ENCODE measurements at regions not wholly inside any gene's neighbourhood (a gene's known extent, or its start where the extent isn't known, plus 50 kb on each side); places are given as distances from the start of the nearest gene placed in this dataset.

GRCh38 chr12:123094349-123095077 is 56.4 kb downstream of the PITPNM2 start (continued):
- TF ChIP-seq ARID5B (CRISPR knock-in tag; IDR thresholded peaks at IDR 0.05): peak; percentile 88
- TF ChIP-seq ZBTB3 (CRISPR knock-in tag; IDR thresholded peaks at IDR 0.05; ENCODE audit: borderline replicate concordance, low read depth): no peak
- TF ChIP-seq TFE3 (CRISPR knock-in tag; IDR thresholded peaks at IDR 0.05): no peak
- TF ChIP-seq NFE2 (CRISPR knock-in tag; IDR thresholded peaks at IDR 0.05): no peak
- no peak for TF ChIP-seq ZNF672 (CRISPR knock-in tag; IDR thresholded peaks at IDR 0.05)
- no peak for TF ChIP-seq WIZ (CRISPR knock-in tag; IDR thresholded peaks at IDR 0.05)
- peak; percentile 39; the same call in 1 of the 2 replicates for TF ChIP-seq DPF2 (CRISPR knock-in tag; IDR thresholded peaks at IDR 0.05; ENCODE audit: borderline replicate concordance, low read depth)
- TF ChIP-seq ASH2L (IDR thresholded peaks at IDR 0.05; ENCODE audit: insufficient read length, low read depth, low read length): no peak
- TF ChIP-seq MED8 (CRISPR knock-in tag; IDR thresholded peaks at IDR 0.05; ENCODE audit: insufficient replicate concordance): no peak
- no peak for TF ChIP-seq ZMYM2 (CRISPR knock-in tag; IDR thresholded peaks at IDR 0.05)
- TF ChIP-seq ARNTL (CRISPR knock-in tag; IDR thresholded peaks at IDR 0.05): no peak
- TF ChIP-seq MIER3 (CRISPR knock-in tag; IDR thresholded peaks at IDR 0.05; ENCODE audit: borderline replicate concordance): peak; percentile 34; the same call in 1 of the 2 replicates
- no peak for TF ChIP-seq ZNF354B (CRISPR knock-in tag; IDR thresholded peaks at IDR 0.05)
- TF ChIP-seq ARID3A (IDR thresholded peaks at IDR 0.05; ENCODE audit: low read depth, low read length): peak; percentile 35; the same call in 1 of the 2 replicates

Measured in HepG2 (cell line).